ENCODE measurements at regions not wholly inside any gene's neighbourhood (a gene's known extent, or its start where the extent isn't known, plus 50 kb on each side); places are given as distances from the start of the nearest gene placed in this dataset.

DNA sequence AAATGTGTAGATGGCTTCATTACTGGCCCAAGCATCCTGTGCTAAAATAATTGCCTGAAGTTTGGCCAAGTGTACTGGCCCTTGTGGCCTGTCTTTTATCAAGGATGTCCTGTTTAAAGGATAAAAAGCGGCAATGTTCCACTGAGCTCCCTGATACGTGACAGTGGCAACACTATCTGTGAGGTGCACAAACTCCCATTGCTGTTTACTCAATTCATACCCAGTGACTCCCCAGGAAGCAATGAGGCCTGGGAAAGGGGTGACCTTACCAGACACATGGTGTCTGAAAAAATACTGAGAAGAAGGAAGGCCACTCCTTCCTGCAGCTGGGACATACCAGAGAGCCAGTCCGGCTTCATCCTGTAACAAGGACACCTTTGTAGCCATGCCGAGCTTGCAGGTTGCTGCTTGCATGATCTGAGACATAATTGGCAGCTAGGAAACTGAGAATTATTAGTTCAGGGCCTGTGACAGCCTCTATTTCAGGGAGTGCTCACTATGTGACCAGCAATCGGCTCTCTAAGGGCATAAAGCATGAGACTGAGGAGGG lies 198.5 kb upstream of the LRATD1 start:
- Histone ChIP-seq H3K27me3 (ENCODE audit: insufficient read depth) (no peaks in the 10 kb centered on the region), H3F3A (replicated peaks; ENCODE audit: low read depth) (no peaks in the 10 kb centered on the region), H4K20me1 (replicated peaks; ENCODE audit: insufficient read depth) (no peaks in the 10 kb centered on the region), H3K27ac (ENCODE audit: low read depth) (no peak overlapping the region), H3K4me2 (no peak overlapping the region), H2AFZ (no peak overlapping the region), H3K36me3 (ENCODE audit: insufficient read depth) (no peaks in the 10 kb centered on the region), H3K4me3 (no peak overlapping the region), H3K4me1 (ENCODE audit: insufficient read depth) (no peaks in the 10 kb centered on the region), H3K79me2 (replicated peaks; ENCODE audit: insufficient read depth) (no peaks in the 10 kb centered on the region), H3K9me2 (ENCODE audit: insufficient read depth) (no peaks in the 10 kb centered on the region; the same call in 1 of the 2 replicates)
- DNase-seq (ENCODE audit: low spot score) (no peak), ATAC-seq (no peak)
- no peak overlapping the region for H3K27ac Mint-ChIP-seq
- H3K36me3 Mint-ChIP-seq (ENCODE audit: low read depth) = peaks cover 6% of the 10 kb centered on the region; the same call in 2 of the 3 replicates
- no peaks in the 10 kb centered on the region for H3K4me1 Mint-ChIP-seq
- TF ChIP-seq, protein P1, sequence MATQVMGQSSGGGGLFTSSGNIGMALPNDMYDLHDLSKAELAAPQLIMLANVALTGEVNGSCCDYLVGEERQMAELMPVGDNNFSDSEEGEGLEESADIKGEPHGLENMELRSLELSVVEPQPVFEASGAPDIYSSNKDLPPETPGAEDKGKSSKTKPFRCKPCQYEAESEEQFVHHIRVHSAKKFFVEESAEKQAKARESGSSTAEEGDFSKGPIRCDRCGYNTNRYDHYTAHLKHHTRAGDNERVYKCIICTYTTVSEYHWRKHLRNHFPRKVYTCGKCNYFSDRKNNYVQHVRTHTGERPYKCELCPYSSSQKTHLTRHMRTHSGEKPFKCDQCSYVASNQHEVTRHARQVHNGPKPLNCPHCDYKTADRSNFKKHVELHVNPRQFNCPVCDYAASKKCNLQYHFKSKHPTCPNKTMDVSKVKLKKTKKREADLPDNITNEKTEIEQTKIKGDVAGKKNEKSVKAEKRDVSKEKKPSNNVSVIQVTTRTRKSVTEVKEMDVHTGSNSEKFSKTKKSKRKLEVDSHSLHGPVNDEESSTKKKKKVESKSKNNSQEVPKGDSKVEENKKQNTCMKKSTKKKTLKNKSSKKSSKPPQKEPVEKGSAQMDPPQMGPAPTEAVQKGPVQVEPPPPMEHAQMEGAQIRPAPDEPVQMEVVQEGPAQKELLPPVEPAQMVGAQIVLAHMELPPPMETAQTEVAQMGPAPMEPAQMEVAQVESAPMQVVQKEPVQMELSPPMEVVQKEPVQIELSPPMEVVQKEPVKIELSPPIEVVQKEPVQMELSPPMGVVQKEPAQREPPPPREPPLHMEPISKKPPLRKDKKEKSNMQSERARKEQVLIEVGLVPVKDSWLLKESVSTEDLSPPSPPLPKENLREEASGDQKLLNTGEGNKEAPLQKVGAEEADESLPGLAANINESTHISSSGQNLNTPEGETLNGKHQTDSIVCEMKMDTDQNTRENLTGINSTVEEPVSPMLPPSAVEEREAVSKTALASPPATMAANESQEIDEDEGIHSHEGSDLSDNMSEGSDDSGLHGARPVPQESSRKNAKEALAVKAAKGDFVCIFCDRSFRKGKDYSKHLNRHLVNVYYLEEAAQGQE (IDR thresholded peaks at IDR 0.05; ENCODE audit: unreplicated experiment) = no peak
- TF ChIP-seq EZH2phosphoT487 (IDR thresholded peaks at IDR 0.05; ENCODE audit: unreplicated experiment) (no peak), POLR2AphosphoS5 (IDR thresholded peaks at IDR 0.05; ENCODE audit: low read depth) (no peak), EZH2 (IDR thresholded peaks at IDR 0.05; ENCODE audit: low read depth, unreplicated experiment) (no peak), STAT1 (IDR thresholded peaks at IDR 0.05; ENCODE audit: unreplicated experiment) (no peak), JUNB (IDR thresholded peaks at IDR 0.05; ENCODE audit: unreplicated experiment) (no peak)
- H3K27me3 Mint-ChIP-seq (ENCODE audit: insufficient read depth, low read depth, poor library complexity) = peaks cover 2% of the 10 kb centered on the region
- no peak overlapping the region for H3K4me3 Mint-ChIP-seq
- H3K9me3 Mint-ChIP-seq = peaks cover 10% of the 10 kb centered on the region; the same call in 2 of the 3 replicates

DNA sequence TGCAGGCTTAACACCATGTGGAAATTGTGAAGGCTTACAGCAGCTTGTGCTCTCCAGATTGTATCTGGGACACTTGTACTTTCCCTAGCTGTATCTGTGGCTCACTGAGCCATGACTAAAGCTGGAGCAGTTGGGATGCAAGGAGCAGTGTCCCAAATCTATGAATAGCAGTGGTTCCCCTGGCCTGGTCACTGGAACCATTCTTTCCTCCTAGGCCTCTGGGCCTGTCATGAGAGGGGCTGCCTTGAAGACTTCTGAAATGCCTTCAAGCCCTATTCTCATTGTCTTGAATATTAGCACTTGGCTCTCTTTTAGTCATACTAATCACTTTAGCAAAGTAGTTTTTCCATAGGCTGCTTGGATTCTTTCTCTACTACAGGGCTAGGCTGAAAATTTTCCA lies 186.8 kb upstream of the LRATD1 start:
- no peak overlapping the region for H2AFZ ChIP-seq
- DNase-seq (ENCODE audit: low spot score) (peak; percentile 1), ATAC-seq (no peak)
- no peaks in the 10 kb centered on the region for H3F3A ChIP-seq (replicated peaks; ENCODE audit: low read depth)
- no peaks in the 10 kb centered on the region for H3K4me1 ChIP-seq (ENCODE audit: insufficient read depth)
- no peak overlapping the region for H3K4me2 ChIP-seq
- Mint-ChIP-seq H3K27me3 (ENCODE audit: insufficient read depth, low read depth, poor library complexity) (no peaks in the 10 kb centered on the region), H3K4me3 (no peak overlapping the region), H3K4me1 (no peaks in the 10 kb centered on the region), H3K27ac (no peak overlapping the region), H3K9me3 (peaks cover 35% of the 10 kb centered on the region), H3K36me3 (ENCODE audit: low read depth) (peaks cover 26% of the 10 kb centered on the region)
- H3K36me3 ChIP-seq (ENCODE audit: insufficient read depth) = peaks cover 5% of the 10 kb centered on the region; the same call in 1 of the 2 replicates
- 0 out of 2 replicates have a peak, but pooled peaks cover 4% of the 10 kb centered on the region for H3K9me2 ChIP-seq (ENCODE audit: insufficient read depth)
- H3K4me3 ChIP-seq = no peak overlapping the region
- no peaks in the 10 kb centered on the region for H3K79me2 ChIP-seq (replicated peaks; ENCODE audit: insufficient read depth)
- no peak overlapping the region for H3K27ac ChIP-seq (ENCODE audit: low read depth)
- H4K20me1 ChIP-seq (replicated peaks; ENCODE audit: insufficient read depth) = no peaks in the 10 kb centered on the region
- no peaks in the 10 kb centered on the region for H3K27me3 ChIP-seq (ENCODE audit: insufficient read depth)
- no peak for TF ChIP-seq JUNB (IDR thresholded peaks at IDR 0.05; ENCODE audit: unreplicated experiment)
- TF ChIP-seq, protein P2, sequence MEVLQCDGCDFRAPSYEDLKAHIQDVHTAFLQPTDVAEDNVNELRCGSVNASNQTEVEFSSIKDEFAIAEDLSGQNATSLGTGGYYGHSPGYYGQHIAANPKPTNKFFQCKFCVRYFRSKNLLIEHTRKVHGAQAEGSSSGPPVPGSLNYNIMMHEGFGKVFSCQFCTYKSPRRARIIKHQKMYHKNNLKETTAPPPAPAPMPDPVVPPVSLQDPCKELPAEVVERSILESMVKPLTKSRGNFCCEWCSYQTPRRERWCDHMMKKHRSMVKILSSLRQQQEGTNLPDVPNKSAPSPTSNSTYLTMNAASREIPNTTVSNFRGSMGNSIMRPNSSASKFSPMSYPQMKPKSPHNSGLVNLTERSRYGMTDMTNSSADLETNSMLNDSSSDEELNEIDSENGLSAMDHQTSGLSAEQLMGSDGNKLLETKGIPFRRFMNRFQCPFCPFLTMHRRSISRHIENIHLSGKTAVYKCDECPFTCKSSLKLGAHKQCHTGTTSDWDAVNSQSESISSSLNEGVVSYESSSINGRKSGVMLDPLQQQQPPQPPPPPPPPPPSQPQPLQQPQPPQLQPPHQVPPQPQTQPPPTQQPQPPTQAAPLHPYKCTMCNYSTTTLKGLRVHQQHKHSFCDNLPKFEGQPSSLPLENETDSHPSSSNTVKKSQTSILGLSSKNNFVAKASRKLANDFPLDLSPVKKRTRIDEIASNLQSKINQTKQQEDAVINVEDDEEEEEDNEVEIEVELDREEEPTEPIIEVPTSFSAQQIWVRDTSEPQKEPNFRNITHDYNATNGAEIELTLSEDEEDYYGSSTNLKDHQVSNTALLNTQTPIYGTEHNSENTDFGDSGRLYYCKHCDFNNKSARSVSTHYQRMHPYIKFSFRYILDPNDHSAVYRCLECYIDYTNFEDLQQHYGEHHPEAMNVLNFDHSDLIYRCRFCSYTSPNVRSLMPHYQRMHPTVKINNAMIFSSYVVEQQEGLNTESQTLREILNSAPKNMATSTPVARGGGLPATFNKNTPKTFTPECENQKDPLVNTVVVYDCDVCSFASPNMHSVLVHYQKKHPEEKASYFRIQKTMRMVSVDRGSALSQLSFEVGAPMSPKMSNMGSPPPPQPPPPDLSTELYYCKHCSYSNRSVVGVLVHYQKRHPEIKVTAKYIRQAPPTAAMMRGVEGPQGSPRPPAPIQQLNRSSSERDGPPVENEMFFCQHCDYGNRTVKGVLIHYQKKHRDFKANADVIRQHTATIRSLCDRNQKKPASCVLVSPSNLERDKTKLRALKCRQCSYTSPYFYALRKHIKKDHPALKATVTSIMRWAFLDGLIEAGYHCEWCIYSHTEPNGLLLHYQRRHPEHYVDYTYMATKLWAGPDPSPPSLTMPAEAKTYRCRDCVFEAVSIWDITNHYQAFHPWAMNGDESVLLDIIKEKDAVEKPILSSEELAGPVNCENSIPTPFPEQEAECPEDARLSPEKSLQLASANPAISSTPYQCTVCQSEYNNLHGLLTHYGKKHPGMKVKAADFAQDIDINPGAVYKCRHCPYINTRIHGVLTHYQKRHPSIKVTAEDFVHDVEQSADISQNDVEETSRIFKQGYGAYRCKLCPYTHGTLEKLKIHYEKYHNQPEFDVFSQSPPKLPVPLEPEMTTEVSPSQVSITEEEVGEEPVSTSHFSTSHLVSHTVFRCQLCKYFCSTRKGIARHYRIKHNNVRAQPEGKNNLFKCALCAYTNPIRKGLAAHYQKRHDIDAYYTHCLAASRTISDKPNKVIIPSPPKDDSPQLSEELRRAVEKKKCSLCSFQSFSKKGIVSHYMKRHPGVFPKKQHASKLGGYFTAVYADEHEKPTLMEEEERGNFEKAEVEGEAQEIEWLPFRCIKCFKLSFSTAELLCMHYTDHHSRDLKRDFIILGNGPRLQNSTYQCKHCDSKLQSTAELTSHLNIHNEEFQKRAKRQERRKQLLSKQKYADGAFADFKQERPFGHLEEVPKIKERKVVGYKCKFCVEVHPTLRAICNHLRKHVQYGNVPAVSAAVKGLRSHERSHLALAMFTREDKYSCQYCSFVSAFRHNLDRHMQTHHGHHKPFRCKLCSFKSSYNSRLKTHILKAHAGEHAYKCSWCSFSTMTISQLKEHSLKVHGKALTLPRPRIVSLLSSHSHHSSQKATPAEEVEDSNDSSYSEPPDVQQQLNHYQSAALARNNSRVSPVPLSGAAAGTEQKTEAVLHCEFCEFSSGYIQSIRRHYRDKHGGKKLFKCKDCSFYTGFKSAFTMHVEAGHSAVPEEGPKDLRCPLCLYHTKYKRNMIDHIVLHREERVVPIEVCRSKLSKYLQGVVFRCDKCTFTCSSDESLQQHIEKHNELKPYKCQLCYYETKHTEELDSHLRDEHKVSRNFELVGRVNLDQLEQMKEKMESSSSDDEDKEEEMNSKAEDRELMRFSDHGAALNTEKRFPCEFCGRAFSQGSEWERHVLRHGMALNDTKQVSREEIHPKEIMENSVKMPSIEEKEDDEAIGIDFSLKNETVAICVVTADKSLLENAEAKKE (CRISPR knock-in tag; IDR thresholded peaks at IDR 0.05) = no peak
- TF ChIP-seq POLR2AphosphoS5 (IDR thresholded peaks at IDR 0.05; ENCODE audit: low read depth) = no peak
- TF ChIP-seq ZNF331 (CRISPR knock-in tag; IDR thresholded peaks at IDR 0.05; ENCODE audit: low read depth) = no peak
- no peak for TF ChIP-seq NANOG (IDR thresholded peaks at IDR 0.05; ENCODE audit: borderline replicate concordance)
